ENCODE measurements at regions not wholly inside any gene's neighbourhood (a gene's known extent, or its start where the extent isn't known, plus 50 kb on each side); places are given as distances from the start of the nearest gene placed in this dataset.

DNA sequence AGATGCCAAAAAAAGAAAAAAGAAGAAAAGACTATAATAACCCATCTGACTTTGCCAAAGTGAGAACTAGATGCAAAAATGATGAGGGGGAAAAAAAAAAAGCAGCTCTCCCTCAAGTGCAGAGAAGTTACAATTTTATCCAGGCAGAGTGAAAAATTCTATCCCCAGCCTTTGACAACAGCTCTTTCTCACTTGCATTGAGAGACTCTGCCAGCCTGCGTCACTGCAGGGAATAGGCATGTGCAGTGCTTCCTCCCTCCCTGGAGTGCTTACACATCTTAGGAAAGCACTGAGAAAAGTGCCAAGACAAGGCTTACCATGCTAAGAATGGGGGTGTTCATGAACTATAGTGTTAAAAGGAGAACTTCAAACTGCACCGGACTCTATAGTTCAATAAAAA, 418.6 kb upstream of the TYRP1 start:
- no peak for DNase-seq (ENCODE audit: low read depth)

GRCh38 chr9:12276505-12276904, 416.7 kb upstream of the TYRP1 start:
- Histone ChIP-seq H3K4me3 (ENCODE audit: low read depth, low read length) (no peak overlapping the region), H3K27me3 (ENCODE audit: control insufficient read depth, insufficient read depth, low read length) (no peaks in the 10 kb centered on the region), H3K36me3 (ENCODE audit: control insufficient read depth, insufficient read depth, low read length) (no peaks in the 10 kb centered on the region)
- no peak for DNase-seq (ENCODE audit: low read depth)
- TF ChIP-seq CTCF (IDR thresholded peaks at IDR 0.05; ENCODE audit: insufficient read depth, low read length, poor library complexity, severe bottlenecking): no peak

More for the DNA sequence above, 418.6 kb upstream of the TYRP1 start:
- no peak overlapping the region for H3K4me3 ChIP-seq (ENCODE audit: low read depth, low read length)
- no peaks in the 10 kb centered on the region for H3K36me3 ChIP-seq (ENCODE audit: control insufficient read depth, insufficient read depth, low read length)
- no peaks in the 10 kb centered on the region for H3K27me3 ChIP-seq (ENCODE audit: control insufficient read depth, insufficient read depth, low read length)
- TF ChIP-seq CTCF (IDR thresholded peaks at IDR 0.05; ENCODE audit: insufficient read depth, low read length, poor library complexity, severe bottlenecking): no peak

GRCh38 chr9:12289711-12290110, 403.5 kb upstream of the TYRP1 start:
- no peak for DNase-seq (ENCODE audit: low read depth)
- H3K27me3 ChIP-seq (ENCODE audit: control insufficient read depth, insufficient read depth, low read length): no peaks in the 10 kb centered on the region
- H3K36me3 ChIP-seq (ENCODE audit: control insufficient read depth, insufficient read depth, low read length): no peaks in the 10 kb centered on the region
- H3K4me3 ChIP-seq (ENCODE audit: low read depth, low read length): no peak overlapping the region
- no peak for TF ChIP-seq CTCF (IDR thresholded peaks at IDR 0.05; ENCODE audit: insufficient read depth, low read length, poor library complexity, severe bottlenecking)

GRCh38 chr9:12290166-12290869, 402.9 kb upstream of the TYRP1 start:
- TF ChIP-seq CTCF (IDR thresholded peaks at IDR 0.05; ENCODE audit: insufficient read depth, low read length, poor library complexity, severe bottlenecking): no peak

DNA sequence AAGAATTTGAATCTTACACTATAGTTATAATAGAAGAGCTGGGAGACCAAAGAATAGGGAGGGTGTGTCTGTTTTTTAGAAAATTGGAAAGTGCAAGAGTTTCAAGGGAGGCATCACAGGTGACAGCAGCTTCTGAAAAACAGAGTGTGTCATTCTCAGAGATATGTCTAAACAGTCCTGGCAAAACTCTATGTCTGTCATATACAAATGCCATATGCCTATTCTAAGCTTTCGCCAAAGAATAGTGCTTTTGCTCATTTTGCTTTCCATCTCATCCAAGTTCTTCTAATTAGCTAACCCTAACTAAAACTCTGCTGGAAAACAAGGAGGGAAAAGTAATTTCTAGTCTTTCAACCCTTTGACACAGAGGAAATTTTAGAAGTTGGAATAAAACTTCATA, 388.0 kb upstream of the TYRP1 start:
- Histone ChIP-seq H3K27me3 (ENCODE audit: control insufficient read depth, insufficient read depth, low read length) (no peaks in the 10 kb centered on the region), H3K36me3 (ENCODE audit: control insufficient read depth, insufficient read depth, low read length) (no peaks in the 10 kb centered on the region), H3K4me3 (ENCODE audit: low read depth, low read length) (no peak overlapping the region)
- no peak for DNase-seq (ENCODE audit: low read depth)
- TF ChIP-seq CTCF (IDR thresholded peaks at IDR 0.05; ENCODE audit: insufficient read depth, low read length, poor library complexity, severe bottlenecking): no peak

More at GRCh38 chr9:12290166-12290869, 402.9 kb upstream of the TYRP1 start:
- DNase-seq (ENCODE audit: low read depth): no peak
- Histone ChIP-seq H3K36me3 (ENCODE audit: control insufficient read depth, insufficient read depth, low read length) (no peaks in the 10 kb centered on the region), H3K27me3 (ENCODE audit: control insufficient read depth, insufficient read depth, low read length) (no peaks in the 10 kb centered on the region), H3K4me3 (ENCODE audit: low read depth, low read length) (no peak overlapping the region)

GRCh38 chr9:12314589-12314988, 378.6 kb upstream of the TYRP1 start:
- no peak overlapping the region for H3K4me3 ChIP-seq (ENCODE audit: low read depth, low read length)
- no peak for TF ChIP-seq CTCF (IDR thresholded peaks at IDR 0.05; ENCODE audit: insufficient read depth, low read length, poor library complexity, severe bottlenecking)
- DNase-seq (ENCODE audit: low read depth): no peak
- H3K36me3 ChIP-seq (ENCODE audit: control insufficient read depth, insufficient read depth, low read length): no peaks in the 10 kb centered on the region
- H3K27me3 ChIP-seq (ENCODE audit: control insufficient read depth, insufficient read depth, low read length): no peaks in the 10 kb centered on the region
